NCI-H82 treated with DMSO at 0.1 percent for 48 hours (cell line): ENCODE measurements at regions not wholly inside any gene's neighbourhood (a gene's known extent, or its start where the extent isn't known, plus 50 kb on each side); places are given as distances from the start of the nearest gene placed in this dataset.

Source experiments
- DNase-seq: peaks from one replicate; lab custom pipeline; 2025; ENCODE audit not compliant: unreplicated experiment; lab: John Stamatoyannopoulos, UW

DNA sequence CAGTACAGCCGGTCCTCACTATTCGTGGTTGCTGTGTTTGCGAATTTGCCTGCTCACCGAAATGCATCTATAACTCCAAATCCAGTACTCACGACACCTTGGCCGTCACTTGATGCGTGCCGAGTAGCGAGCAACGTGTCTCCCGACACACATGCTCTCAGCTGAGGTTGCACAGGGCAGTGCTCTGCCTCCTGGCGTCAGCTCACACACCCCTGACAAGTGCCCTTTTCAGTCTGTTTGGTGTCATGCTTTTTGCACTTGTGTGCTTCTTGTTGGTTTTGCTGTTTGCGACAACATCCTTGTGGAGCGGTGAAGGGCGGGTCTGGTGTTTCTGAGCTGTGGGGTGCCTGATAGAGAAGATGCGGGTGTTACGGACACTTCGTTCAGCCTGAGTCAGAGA, 110.4 kb upstream of the RFLNA start:
- DNase-seq = no peak

DNA sequence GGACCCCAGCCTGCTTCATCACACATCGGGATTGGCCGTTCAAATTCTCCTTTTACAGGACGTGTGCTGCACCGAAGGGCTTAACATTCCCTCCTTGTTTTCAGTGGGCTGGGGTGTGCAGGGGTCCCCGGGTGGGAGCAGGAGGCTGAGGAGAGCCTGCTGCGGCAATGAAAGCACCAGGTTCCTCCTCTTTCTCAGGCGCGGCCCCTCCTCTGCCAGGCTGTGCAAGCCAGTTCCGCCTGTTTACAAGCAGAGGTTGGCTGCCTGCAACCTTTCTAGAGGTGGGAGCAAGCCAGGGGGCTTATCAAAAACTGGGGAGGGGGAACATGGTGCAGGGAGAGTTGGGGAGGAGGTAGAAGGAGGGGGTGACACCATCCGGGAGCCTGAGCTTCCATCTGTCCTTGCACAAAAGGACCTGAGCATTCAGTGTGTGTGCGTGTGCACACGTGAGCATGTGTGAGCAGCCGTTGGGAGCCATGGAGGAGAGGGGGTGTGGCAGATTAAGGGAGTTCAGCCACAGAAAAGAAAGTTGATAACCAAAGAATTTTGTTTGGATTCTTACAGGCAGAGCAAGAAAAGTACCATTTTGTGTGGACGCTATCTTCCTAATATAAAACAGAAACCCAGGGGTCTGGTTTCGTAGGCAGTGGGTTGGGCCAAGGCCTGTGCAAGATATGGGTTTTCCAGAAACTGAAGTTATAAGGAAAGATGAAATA, 108.8 kb upstream of the RFLNA start:
- no peak for DNase-seq

DNA sequence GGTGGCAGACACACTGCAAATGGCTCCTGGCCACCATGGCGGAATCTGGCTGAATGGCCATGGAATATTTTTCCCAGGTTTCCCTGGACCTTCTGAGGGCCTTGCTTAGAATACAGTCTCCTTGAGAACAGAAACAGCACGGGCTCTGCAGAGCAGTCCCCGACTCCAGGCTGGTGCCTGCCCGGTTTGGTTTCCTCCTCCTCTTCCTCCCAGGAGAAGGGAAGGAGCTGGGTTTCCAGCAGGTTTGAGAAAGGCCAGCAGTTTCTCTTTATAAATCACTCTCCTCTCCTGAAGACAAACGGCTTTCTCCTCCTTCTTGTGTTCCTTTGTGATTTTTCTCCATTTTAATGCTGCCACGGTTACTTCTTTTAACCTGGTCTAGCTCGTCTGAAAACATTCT, 106.8 kb upstream of the RFLNA start:
- no peak for DNase-seq

DNA sequence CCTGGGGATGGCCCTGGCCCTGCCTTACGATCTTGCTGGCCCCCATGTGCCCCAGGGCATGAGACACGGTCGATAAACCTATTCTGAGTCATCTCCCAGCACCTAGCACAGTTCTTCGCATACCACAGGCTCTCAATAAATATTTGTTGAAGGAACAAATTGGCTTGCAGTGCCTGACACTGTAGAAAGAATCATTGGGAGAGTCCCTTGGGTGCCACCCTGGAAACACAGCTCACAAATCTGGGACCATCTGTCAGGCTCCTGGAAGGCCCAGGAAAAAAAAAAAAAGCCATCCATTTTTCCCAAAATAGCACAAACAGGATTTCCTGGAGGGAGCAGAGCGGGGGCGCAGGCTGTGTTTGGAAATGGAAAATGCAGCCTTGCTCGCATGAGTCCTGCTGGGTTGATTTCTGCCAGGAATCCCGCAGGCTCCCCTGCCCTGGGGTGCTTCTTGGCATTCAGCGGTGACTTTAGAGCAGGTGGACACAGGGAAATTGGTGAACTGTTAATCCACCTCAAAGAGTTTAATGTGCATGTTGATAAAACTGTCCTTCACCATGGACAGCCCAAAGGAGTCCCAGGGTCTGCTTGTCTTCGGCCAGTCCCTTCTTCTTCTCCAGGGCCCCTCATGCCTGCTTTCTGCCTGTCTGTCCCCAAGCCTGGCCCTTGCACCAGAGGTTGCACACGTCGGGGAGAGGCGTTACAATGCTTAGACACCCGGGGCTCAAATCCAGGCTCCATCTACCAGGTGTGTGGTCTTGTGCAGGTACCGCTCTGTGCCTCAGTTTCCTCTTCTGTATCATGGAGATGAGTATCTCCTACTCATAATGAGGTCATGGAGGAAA, 106.1 kb upstream of the RFLNA start:
- peak; percentile 81 for DNase-seq

DNA sequence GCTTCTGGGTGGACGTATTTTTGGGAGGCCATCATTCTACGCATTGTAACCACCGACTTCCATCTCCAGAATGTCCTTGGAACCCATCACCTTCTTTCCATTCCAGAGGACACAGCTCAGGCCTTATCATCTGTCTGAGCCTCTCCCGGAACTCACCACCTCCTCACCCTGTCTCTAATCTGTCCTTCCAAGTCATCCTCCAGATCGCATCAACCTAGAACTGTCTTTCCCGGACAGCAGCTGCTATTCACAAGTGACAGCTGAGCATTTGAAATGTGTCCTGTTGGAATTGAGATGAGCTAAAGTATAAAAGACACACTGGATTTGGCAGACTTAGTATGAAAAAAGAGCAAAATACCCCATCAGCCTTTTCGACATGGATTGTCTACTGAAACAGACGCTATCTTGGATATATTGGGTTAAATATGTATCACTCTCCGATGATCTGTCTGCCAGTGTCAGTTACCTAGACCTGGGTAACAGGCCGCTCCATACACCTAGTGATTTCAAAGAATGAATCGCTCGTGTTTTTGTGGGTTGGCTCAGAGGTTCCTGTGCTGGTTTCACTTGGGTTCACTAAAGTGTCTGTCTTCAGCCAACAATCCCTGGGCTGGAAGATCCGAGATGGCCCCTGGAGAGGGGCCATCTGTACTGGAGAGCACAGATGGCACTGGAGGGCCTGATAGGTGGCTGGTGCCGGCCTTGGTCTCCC, 104.4 kb upstream of the RFLNA start:
- peak; percentile 37 for DNase-seq

DNA sequence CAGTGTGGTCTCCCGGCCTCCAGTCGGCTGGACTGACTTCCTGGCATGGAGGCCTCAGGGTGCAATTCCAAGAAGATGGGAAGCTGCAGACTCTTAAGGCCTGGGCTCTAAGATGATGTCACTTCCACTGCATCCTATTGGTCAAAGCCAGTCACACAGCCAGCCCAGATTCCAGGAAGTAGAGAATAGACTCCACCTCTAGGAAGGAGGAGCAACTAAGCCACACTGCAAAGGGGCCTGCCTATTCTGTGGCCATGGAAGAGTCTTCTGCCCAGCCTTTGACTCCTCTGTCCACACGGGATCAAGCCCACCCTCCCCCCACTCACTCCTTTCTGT, 103.9 kb upstream of the RFLNA start:
- peak; percentile 41 for DNase-seq

DNA sequence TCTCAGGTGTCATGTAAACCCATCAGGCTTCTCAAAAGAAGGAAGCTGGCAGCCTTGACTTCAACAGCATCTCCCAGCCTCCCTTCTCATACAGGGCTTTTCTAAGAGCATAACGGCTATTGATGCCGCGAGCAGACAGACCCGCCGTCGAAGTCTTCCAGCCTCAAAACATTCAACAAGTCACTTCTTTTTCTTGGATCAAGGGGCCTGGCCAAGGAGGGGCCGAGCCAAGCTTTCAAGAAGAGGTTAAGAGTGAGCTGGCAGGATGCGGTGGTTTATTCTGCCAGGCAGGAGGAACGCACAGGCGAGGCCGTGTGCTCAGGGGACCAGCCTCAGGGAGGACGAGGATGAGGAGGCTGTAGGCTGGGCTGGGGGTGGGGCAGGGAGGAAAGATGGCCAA, 102.9 kb upstream of the RFLNA start:
- no peak for DNase-seq

DNA sequence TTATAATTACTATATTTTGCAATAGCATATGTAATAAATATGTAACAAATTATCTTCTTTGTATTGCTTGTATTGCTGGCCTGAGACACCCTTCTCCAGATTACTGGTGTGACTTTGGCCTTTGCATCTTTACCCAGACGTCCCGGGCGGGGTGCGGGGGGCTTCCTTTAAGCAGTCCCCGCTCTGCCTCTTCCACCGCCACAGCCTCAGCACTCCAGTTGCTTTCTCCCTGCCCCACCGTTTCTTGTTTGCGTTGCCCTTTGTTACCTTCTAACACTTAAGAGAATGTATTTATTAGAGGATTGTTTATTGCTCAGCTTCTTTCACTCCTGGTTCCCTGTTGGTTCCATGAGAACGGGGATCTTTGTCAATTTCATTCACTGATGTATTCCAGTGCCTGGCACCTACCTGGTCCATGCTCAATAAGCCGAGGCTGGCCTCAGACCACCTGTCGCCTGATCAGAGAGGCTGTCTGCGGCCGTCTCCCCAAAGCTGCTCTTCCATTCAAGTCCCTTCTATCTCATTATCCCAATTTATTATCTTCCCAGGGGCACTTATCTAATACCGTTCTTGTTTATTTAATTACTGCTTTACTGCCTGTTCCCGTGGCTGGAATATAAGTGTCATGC, 100.5 kb upstream of the RFLNA start:
- DNase-seq = peak; percentile 70

DNA sequence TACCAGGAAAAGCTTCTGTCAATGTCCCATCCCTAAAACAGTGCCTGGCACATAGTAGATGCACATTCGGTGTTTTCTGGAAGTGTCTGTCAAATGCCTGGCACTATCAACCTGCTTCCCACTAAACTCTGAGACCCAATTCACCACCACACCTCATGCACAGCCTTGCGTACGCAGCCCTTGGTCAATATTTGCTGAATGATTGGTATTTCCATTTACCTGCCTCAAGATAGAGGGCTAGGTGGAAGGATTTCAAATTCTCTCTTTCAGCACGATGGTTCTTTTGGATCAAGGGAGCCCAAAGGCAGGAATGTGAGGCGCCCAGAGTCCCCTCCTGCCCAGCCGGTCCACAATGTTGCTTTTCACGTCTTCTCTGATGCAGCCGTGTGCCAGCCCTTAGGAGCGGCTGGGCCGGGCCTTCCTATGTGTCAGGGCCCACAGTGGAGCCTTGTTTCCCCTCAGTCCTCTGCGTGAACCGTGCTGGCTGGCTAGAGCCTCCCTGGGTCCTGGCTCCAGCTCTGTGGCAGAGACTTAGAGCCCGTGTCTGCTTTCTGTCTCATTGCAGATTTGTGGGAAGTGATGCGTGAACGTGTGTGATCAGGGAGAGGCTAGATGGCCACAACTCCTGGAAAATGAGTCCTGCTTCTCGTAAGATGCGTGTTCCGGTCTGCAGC, 99.9 kb upstream of the RFLNA start:
- no peak for DNase-seq

DNA sequence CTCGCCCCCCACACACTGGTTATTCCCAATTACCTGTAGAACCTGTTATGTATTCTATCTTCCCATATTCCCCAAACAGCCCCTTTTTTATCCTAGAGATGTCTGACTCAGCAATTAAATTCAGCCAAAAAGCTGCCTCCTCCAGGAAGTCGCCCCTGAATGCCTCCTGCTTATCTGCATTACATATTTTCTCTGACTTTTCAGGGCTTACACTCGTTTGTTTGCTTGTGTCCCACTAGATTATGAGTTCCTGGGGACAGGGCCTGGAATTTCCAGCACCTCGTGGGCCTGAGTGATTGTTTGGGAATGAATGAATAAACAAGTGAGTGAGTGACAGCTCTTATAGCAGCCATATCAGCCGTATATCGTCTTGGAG, 99.3 kb upstream of the RFLNA start:
- no peak for DNase-seq

DNA sequence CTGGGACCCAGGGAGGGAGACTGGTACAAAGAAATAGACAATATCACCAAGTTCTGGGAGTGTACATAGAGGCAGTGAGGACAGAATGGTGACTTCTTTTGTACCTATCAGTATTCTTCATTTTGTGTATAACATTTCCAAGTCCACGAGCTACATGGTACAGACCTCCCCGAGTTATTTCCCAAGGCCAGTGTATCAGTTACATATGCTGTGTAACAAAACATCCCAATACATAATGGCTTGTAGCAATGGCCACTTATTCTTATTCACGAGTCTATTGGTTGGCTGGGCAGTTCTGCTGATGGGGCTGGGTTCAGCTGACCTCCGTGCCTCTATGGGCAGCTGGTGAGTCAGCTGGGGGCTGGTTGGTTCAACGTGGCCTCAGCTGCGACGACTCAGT, 98.7 kb upstream of the RFLNA start:
- DNase-seq = no peak

DNA sequence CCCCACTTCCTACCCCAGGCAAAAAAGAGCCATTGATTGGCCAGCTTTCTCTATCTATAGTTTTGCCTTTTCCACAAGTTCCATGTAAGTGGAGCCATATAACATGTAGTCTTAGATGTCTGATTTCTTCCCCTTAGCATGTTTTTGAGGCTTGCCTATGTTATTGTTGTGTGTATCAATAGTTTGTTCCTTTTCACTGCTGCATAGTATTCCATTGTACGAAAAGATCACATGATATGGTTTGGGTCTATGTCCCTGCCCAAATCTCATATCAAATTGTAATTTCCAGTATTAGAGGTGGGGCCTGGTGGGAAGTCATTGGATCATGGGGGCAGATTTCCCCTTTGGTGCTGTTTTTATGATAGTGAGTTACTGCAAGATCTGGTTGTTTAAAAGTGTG, 93.6 kb upstream of the RFLNA start:
- DNase-seq = no peak

DNA sequence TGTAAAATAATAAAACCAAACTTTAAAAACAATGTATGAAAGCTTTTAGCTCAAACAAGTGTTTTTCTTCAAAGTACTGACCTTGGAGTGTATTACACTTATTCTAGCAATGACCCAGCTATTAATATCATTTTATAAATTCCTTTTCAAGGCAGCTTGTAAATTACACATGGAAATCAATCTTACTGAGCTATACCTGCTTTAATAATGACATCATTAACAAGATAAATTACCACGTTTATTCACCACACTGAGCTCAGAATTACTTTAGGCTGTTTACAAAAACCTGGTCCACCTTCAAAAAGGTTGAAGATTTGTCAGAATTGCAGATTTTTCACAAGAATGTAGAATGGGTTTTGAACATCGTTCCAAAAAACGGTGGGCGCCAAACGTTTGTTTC, 91.7 kb upstream of the RFLNA start:
- DNase-seq = no peak

DNA sequence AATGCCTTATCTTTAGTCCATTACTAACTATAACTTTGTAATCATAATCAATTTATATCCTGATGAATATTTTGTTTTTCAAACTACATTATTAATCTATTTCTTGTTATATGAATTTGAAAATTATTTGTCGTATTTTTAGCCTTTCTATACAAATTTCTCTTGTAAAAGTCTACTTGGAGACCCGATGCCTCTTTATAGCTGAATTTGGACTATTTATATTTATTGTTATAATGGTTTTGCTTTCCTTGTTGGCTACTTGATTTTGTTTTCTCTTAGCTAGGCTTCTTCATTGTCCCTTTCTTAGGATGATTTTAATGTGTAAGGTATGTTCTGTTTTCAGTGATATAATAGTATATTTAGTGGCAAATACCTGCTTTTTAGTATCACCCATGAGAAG, 89.5 kb upstream of the RFLNA start:
- no peak for DNase-seq

DNA sequence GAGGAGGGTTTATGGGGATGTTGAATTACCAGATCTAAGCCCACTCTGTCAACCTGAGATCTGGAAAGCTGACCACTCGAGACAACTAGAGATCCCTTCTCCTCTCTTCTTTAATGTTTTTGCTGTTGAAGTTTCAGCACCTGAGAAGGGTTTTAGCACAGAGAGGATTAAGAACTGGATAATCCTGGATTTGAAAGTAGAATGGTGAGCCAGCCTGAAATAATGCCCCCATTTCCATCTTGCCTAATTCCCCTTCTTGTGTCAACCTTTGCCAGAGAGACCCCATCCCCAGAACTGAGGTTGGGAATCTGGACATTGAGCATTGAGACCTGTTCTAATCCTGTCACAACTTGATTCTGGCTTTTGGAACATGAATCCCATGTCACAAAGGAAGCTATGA, 87.8 kb upstream of the RFLNA start:
- peak; percentile 88 for DNase-seq

DNA sequence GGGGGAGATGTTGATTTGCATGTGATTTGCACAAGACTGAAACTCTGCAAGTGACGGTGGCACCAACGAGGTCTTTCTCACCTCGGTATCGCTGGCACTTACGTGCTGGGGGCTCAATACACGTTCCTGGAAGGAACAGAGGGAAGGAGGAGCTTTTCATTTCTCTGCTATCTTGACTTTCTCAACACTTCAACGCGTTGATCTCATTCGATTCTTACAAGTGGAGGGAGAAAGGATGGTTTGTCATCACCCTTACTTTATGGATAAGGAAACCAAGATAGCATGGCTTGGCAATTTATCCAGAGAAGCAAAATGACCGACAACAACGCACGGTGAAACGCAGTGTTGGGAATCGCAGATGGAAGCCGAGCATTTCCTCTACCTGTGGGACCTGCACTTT, 87.3 kb upstream of the RFLNA start:
- DNase-seq = no peak

DNA sequence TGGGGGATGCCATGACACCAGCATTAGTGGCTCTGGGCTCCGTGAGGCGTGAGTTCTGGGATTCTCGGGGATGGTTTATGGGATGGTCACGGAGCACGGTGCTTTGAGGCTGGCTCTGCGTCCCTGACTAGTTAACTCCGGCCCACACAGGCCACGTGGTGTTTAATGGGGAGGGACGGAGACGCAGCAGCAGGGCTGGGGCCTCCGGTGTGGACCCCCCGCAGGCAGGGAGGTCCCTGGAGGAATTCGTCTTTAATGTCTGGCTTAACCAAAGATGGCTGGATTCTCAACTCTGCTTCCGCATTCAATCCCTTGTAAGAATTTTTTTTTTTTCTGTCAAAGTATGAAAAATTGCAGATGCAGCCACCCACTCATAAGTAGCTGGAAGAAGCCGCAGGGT, 86.4 kb upstream of the RFLNA start:
- DNase-seq = no peak

DNA sequence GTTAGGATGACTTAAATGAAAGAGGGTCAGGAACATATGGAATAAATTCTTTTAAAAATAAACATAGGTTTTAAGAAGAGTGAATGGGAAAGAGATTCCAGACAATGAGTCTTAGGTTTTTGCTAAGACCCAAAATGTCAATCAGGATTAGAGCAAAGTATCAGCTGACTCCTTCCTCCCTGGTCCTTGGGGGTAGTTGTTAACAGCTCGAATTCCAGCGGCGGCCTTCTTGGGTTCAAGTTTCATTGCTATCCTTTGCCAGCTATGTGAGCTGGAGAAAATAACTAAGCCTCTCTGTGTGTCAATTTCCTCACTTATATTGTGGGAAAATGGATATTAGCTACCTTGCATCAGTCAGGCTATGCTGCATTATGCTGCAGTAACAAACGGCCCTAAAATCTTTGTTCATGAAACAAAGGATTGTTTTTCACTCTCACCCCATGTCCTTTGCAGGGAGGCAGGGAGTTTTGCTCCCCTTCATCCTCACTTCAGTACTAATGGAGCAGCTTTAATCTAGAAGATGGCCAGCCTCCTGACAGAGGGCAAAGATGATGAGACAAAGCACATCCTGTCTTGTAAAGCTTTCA, 83.8 kb upstream of the RFLNA start:
- peak; percentile 43 for DNase-seq

DNA sequence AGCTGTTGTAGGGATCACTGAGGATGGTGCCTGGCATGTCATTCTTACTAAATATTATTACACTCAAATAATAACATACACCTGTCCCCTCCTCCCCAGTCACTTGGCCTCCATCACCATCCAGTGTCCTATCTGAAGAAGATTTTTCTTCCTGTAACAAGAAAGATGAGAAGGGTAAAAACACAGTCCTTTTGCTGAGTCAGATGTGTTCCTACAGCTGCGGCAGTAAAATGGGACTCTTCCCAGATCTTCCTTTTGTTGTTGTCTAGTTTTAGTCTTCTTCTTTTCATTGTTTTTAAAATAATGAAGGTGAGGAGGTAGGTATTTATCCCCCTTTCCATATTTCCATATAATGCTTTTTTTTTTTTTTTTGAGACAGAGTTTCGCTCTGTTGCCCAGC, 83.1 kb upstream of the RFLNA start:
- no peak for DNase-seq

DNA sequence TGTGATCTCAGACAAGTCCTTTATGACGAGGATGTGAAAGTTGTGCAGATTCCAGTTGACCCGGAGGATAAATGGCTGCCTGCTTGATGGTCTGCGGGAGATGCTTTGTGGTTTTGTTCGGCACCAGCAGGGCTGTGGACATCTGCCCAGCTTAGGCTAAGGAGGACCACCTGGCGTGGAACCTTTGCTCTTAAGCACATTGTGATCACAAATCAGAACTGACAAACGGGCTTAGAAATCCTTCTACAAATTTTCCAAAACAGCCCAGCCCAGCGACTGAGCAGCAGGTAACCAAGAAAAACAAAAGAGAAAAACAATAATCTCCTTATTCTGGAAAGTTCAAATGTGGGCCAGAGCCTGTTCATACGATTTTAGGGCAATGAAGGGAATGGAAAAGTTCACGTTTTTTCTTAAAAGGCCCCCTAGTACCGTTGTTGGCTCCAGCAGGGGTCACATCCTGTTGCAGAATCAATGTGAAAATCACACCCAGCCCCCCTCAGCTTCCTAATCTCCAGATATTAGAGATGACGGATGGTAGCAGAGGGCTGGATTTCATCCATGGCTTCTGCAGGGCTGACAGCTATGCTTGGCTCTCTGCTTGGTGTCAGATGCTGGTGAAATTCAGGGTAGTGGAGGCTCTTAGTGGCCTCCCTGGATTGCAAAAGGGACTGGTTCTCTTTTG, 81.1 kb upstream of the RFLNA start:
- DNase-seq = peak; percentile 78
